SK-MEL-5 (cell line): ENCODE measurements at regions not wholly inside any gene's neighbourhood (a gene's known extent, or its start where the extent isn't known, plus 50 kb on each side); places are given as distances from the start of the nearest gene placed in this dataset.
A peak's percentile ranks its signal among the peaks of the same experiment; 100 is the strongest.

Source experiments
- DNase-seq: peaks from one replicate; pipeline ENCODE4 v3.0.0-alpha.2; 2016; ENCODE audit warnings: low read depth, low spot score
- in situ Hi-C: cut with HindIII; loops from 2 replicates; pipeline ENCODE4 v1.10.0; 2016; ENCODE audit warnings: low sequenced_read_pairs, high pct_unique_total_duplicates, low pct_unique_long_range_greater_than_20kb

- DNase-seq: no peak
- in situ Hi-C loops: no loop called here
Observed at GRCh38 chr13:53638040-53638439, 609.4 kb downstream of the OLFM4 start.

- in situ Hi-C loops: no loop called here
- no peak for DNase-seq
Observed at GRCh38 chr13:53642306-53642705, 613.7 kb downstream of the OLFM4 start.

- in situ Hi-C loops: no loop called here
- no peak for DNase-seq
Observed at GRCh38 chr13:53648673-53649072, 620.1 kb downstream of the OLFM4 start.

- DNase-seq: no peak
- in situ Hi-C loops: no loop called here
Observed at GRCh38 chr13:53672005-53672404, 643.4 kb downstream of the OLFM4 start.

- DNase-seq: no peak
- in situ Hi-C loops: no loop called here
Observed at GRCh38 chr13:53683146-53683545, 654.5 kb downstream of the OLFM4 start.

- DNase-seq: no peak
- in situ Hi-C loops: no loop called here
Observed at GRCh38 chr13:53683608-53684007, 655.0 kb downstream of the OLFM4 start.

- in situ Hi-C loops: no loop called here
- no peak for DNase-seq
Observed at GRCh38 chr13:53691417-53691816, 662.8 kb downstream of the OLFM4 start.

- DNase-seq: peak; percentile 2
- in situ Hi-C loops: no loop called here
Observed at GRCh38 chr13:53694814-53695532, 666.4 kb downstream of the OLFM4 start.

GRCh38 chr13:53703371-53704080, 674.9 kb downstream of the OLFM4 start:
- in situ Hi-C loops: no loop called here
- DNase-seq: no peak

GRCh38 chr13:53719281-53719680, 690.7 kb downstream of the OLFM4 start:
- in situ Hi-C loops: no loop called here
- no peak for DNase-seq

- no peak for DNase-seq
- in situ Hi-C loops: no loop called here
Observed at GRCh38 chr13:53732664-53733063, 704.1 kb downstream of the OLFM4 start.

- in situ Hi-C loops: no loop called here
- DNase-seq: peak; percentile 8
Observed at GRCh38 chr13:53743906-53744305, 715.3 kb downstream of the OLFM4 start.

- in situ Hi-C loops: no loop called here
- DNase-seq: no peak
Observed at GRCh38 chr13:53747825-53748224, 719.2 kb downstream of the OLFM4 start.

- in situ Hi-C loops: no loop called here
- DNase-seq: no peak
Observed at GRCh38 chr13:53749306-53749705, 720.7 kb downstream of the OLFM4 start.

- DNase-seq: no peak
- in situ Hi-C loops: no loop called here
Observed at GRCh38 chr13:53759016-53759415, 730.4 kb downstream of the OLFM4 start.

GRCh38 chr13:53775807-53776206, 747.2 kb downstream of the OLFM4 start:
- DNase-seq: no peak
- in situ Hi-C loops: no loop called here

GRCh38 chr13:53778937-53779336, 750.3 kb downstream of the OLFM4 start:
- DNase-seq: peak; percentile 24
- in situ Hi-C loops: no loop called here

- peak; percentile 34 for DNase-seq
- in situ Hi-C loops: no loop called here
Observed at GRCh38 chr13:53781941-53782340, 753.3 kb downstream of the OLFM4 start.

GRCh38 chr13:53782488-53782961, 753.9 kb downstream of the OLFM4 start:
- DNase-seq: peak; percentile 75
- in situ Hi-C loops: no loop called here
